A549 (cell line): ENCODE measurements at regions not wholly inside any gene's neighbourhood (a gene's known extent, or its start where the extent isn't known, plus 50 kb on each side); places are given as distances from the start of the nearest gene placed in this dataset.

Source experiments
- CEBPB ChIP-seq, 2 experiments: fragments of >200 bp in 1 of 2; sonication (Bioruptor Twin) in 1 of 2; formaldehyde crosslinking in 1 of 2; IDR thresholded peaks; 2 replicates each; pipeline ENCODE4 v1.6.1; 2012 to 2016
- SMC3 ChIP-seq: fragments of >200 bp; sonication (Bioruptor Twin); formaldehyde crosslinking; IDR thresholded peaks from 3 replicates; pipeline ENCODE4 v1.6.1; 2018; ENCODE audit warnings: inconsistent platforms

DNA sequence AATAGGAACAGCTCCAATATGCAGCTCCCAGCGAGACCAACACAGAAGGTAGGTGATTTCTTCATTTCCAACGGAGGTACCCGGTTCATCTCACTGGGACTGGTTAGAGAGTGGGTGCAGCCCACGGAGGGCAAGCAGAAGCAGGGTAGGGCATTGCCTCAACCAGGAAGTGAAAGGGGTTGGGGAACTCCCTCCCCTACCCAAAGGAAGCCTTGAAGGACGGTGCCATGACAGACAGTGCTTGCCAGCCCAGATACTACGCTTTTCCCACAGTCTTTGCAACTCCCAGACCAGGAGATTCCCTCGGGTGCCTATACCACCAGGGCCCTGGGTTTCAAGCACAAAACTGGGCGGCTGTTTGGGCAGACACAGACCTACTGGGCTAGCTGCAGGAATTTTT, 576.9 kb upstream of the NECTIN3 start:
- TF ChIP-seq CEBPB (IDR thresholded peaks at IDR 0.05) (no peak), SMC3 (no peak)
